ENCODE measurements at regions not wholly inside any gene's neighbourhood (a gene's known extent, or its start where the extent isn't known, plus 50 kb on each side); places are given as distances from the start of the nearest gene placed in this dataset.

DNA sequence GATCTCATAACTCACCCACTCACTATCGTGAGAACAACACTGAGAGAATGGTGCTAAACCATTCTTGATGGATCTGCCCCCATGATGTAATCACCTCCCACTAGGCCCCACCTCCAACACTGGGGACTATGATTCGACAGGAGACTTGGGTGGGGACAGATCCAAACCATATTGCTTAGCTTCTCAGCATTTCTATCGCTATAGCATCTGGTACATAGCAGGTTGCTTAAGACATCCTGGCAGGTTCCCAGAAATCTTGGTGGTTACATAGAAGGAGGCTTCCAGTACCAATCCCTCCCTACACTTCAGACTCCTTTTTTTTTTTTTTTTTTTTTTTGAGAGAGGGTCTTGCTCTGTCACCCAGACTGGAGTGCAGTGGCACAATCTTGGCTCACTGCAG, 487.8 kb downstream of the EDEM1 start:
- TF ChIP-seq, protein P1, sequence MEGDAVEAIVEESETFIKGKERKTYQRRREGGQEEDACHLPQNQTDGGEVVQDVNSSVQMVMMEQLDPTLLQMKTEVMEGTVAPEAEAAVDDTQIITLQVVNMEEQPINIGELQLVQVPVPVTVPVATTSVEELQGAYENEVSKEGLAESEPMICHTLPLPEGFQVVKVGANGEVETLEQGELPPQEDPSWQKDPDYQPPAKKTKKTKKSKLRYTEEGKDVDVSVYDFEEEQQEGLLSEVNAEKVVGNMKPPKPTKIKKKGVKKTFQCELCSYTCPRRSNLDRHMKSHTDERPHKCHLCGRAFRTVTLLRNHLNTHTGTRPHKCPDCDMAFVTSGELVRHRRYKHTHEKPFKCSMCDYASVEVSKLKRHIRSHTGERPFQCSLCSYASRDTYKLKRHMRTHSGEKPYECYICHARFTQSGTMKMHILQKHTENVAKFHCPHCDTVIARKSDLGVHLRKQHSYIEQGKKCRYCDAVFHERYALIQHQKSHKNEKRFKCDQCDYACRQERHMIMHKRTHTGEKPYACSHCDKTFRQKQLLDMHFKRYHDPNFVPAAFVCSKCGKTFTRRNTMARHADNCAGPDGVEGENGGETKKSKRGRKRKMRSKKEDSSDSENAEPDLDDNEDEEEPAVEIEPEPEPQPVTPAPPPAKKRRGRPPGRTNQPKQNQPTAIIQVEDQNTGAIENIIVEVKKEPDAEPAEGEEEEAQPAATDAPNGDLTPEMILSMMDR (IDR thresholded peaks at IDR 0.05) = no peak
- TF ChIP-seq POLR2A (IDR thresholded peaks at IDR 0.05) = no peak
